NCI-H82 treated with DMSO at 0.1 percent for 48 hours (cell line): ENCODE measurements at regions not wholly inside any gene's neighbourhood (a gene's known extent, or its start where the extent isn't known, plus 50 kb on each side); places are given as distances from the start of the nearest gene placed in this dataset.
"Not testable (repeated sequence)": the region's sequence is repeated elsewhere in the genome, so short reads cannot be mapped to it uniquely, and the experiment has no call there.

Source experiments
- DNase-seq: peaks from one replicate; lab custom pipeline; 2025; ENCODE audit not compliant: unreplicated experiment; lab: John Stamatoyannopoulos, UW

GRCh38 chr12:125860672-125861288 lies 795.5 kb downstream of the AACS start:
- DNase-seq: no peak

GRCh38 chr12:125861299-125862281 lies 796.4 kb downstream of the AACS start:
- no peak for DNase-seq

- DNase-seq: not testable (repeated sequence)
Observed at GRCh38 chr12:125865236-125865635, 800.0 kb downstream of the AACS start.

GRCh38 chr12:125871811-125872594 lies 806.8 kb downstream of the AACS start:
- no peak for DNase-seq

GRCh38 chr12:125873016-125873415 lies 807.8 kb downstream of the AACS start:
- DNase-seq: no peak

- no peak for DNase-seq
Observed at GRCh38 chr12:125878483-125878882, 813.2 kb downstream of the AACS start.

GRCh38 chr12:125882141-125882540 lies 816.9 kb downstream of the AACS start:
- DNase-seq: no peak

GRCh38 chr12:125888921-125889320 lies 823.7 kb downstream of the AACS start:
- no peak for DNase-seq

- no peak for DNase-seq
Observed at GRCh38 chr12:125889742-125890141, 824.5 kb downstream of the AACS start.

- no peak for DNase-seq
Observed at GRCh38 chr12:125890366-125890905, 825.2 kb downstream of the AACS start.

GRCh38 chr12:125890971-125891370 lies 825.7 kb downstream of the AACS start:
- DNase-seq: no peak

GRCh38 chr12:125892276-125892675 lies 827.0 kb downstream of the AACS start:
- DNase-seq: no peak

- no peak for DNase-seq
Observed at GRCh38 chr12:125902991-125903390, 837.8 kb downstream of the AACS start.

GRCh38 chr12:125907351-125907750 lies 842.1 kb downstream of the AACS start:
- no peak for DNase-seq

GRCh38 chr12:125919856-125920470 lies 854.7 kb downstream of the AACS start:
- no peak for DNase-seq

- no peak for DNase-seq
Observed at GRCh38 chr12:125922330-125922729, 857.1 kb downstream of the AACS start.

- no peak for DNase-seq
Observed at GRCh38 chr12:125936502-125936901, 871.3 kb downstream of the AACS start.

GRCh38 chr12:125944446-125944845 lies 879.2 kb downstream of the AACS start:
- no peak for DNase-seq

GRCh38 chr12:125949471-125949870 lies 884.2 kb downstream of the AACS start:
- DNase-seq: no peak

GRCh38 chr12:125954362-125954761 lies 889.1 kb downstream of the AACS start:
- no peak for DNase-seq

- DNase-seq: no peak
Observed at GRCh38 chr12:125956186-125956585, 891.0 kb downstream of the AACS start.
